ENCODE measurements at regions not wholly inside any gene's neighbourhood (a gene's known extent, or its start where the extent isn't known, plus 50 kb on each side); places are given as distances from the start of the nearest gene placed in this dataset.

GRCh38 chrX:112527903-112528302 lies 151.8 kb downstream of the LHFPL1 start:
- H3K9ac ChIP-seq (ENCODE audit: control insufficient read depth, insufficient read depth, low read length): no peak overlapping the region
- H3K4me3 ChIP-seq: no peak overlapping the region
- H2AFZ ChIP-seq (ENCODE audit: control insufficient read depth, low read depth, low read length): no peak overlapping the region
- no peaks in the 10 kb centered on the region for H3K36me3 ChIP-seq (ENCODE audit: control insufficient read depth in 2 of 2, insufficient read depth in 2 of 2, low read length in 1 of 2)
- in situ Hi-C loops (cut with MboI): no loop called here
- BruUV-seq (replicated peaks): no TSS peak
- ChIA-PET RAD21 (ENCODE audit: unreplicated experiment) (no interaction called here), SMC1A (ENCODE audit: uncharacterized antibody, unreplicated experiment) (no interaction called here), POLR2A (no interaction called here), CTCF (no interaction called here)
- FAIRE-seq: no peak
- H4K20me1 ChIP-seq (ENCODE audit: control insufficient read depth, insufficient read depth): no peaks in the 10 kb centered on the region
- no peak for TF ChIP-seq ATF7 (IDR thresholded peaks at IDR 0.05; ENCODE audit: low read depth)
- no peak for TF ChIP-seq ZNF622 (IDR thresholded peaks at IDR 0.05)
- TF ChIP-seq BCL3 (IDR thresholded peaks at IDR 0.05; ENCODE audit: borderline replicate concordance, insufficient read depth, low read depth, low read length, poor library complexity, severe bottlenecking): no peak
- no peak for TF ChIP-seq MEF2B (IDR thresholded peaks at IDR 0.05; ENCODE audit: partially characterized antibody, poor library complexity, severe bottlenecking)
- TF ChIP-seq ZBTB11 (CRISPR knock-in tag; IDR thresholded peaks at IDR 0.05): no peak
- TF ChIP-seq CBX5 (IDR thresholded peaks at IDR 0.05; ENCODE audit: low read depth): no peak
- TF ChIP-seq ATF3 (IDR thresholded peaks at IDR 0.05; ENCODE audit: borderline replicate concordance, extremely low read depth, low read depth, low read length): no peak
- no peak for TF ChIP-seq EGR1 (IDR thresholded peaks at IDR 0.05; ENCODE audit: borderline replicate concordance in 1 of 2, low read depth in 2 of 2, low read length in 2 of 2)
- no peak for TF ChIP-seq DPF2 (IDR thresholded peaks at IDR 0.05)
- TF ChIP-seq ZSCAN29 (IDR thresholded peaks at IDR 0.05): no peak
- no peak for TF ChIP-seq TCF7 (IDR thresholded peaks at IDR 0.05; ENCODE audit: borderline replicate concordance)
- TF ChIP-seq HDGF (IDR thresholded peaks at IDR 0.05): no peak
- no peak for TF ChIP-seq SIX5 (IDR thresholded peaks at IDR 0.05; ENCODE audit: low read depth, low read length, severe bottlenecking)
- no peak for TF ChIP-seq RFX5 (IDR thresholded peaks at IDR 0.05; ENCODE audit: low read depth, low read length)
- no peak for TF ChIP-seq JUND (IDR thresholded peaks at IDR 0.05; ENCODE audit: low read depth, low read length)
- no peak for TF ChIP-seq MTA2 (IDR thresholded peaks at IDR 0.05; ENCODE audit: low read depth)
- TF ChIP-seq ZNF274 (IDR thresholded peaks at IDR 0.05; ENCODE audit: insufficient read depth, insufficient read length): no peak
- no peak for TF ChIP-seq POU2F2 (IDR thresholded peaks at IDR 0.05; ENCODE audit: borderline replicate concordance, low read depth, low read length)
- TF ChIP-seq KLF5 (IDR thresholded peaks at IDR 0.05; ENCODE audit: partially characterized antibody): no peak
- no peak for ATAC-seq
- H3K27ac ChIP-seq (ENCODE audit: control insufficient read depth, insufficient read depth): no peak overlapping the region
- no peaks in the 10 kb centered on the region for H3K27me3 ChIP-seq (replicated peaks in 1 of 2; ENCODE audit: control insufficient read depth in 2 of 2, insufficient read depth in 2 of 2, low read length in 1 of 2)
- H3K4me2 ChIP-seq (ENCODE audit: control insufficient read depth, insufficient read depth): no peak overlapping the region
- no peak for DNase-seq (ENCODE audit: low read depth, low spot score)
- H3K79me2 ChIP-seq (ENCODE audit: control insufficient read depth, insufficient read depth, low read length): no peaks in the 10 kb centered on the region
- no peaks in the 10 kb centered on the region for H3K9me3 ChIP-seq (replicated peaks; ENCODE audit: control insufficient read depth, insufficient read depth, low read length)
- H3K4me1 ChIP-seq (ENCODE audit: control insufficient read depth, insufficient read depth, low read length): no peaks in the 10 kb centered on the region
- intact Hi-C loops (cut with micrococcal nuclease; ENCODE audit: unreplicated experiment): no loop called here

Measured in GM12878 (cell line).